ENCODE measurements at regions not wholly inside any gene's neighbourhood (a gene's known extent, or its start where the extent isn't known, plus 50 kb on each side); places are given as distances from the start of the nearest gene placed in this dataset.

- ATAC-seq (no peak), DNase-seq (ENCODE audit: extremely low read depth in 1 of 4, low spot score in 3 of 4) (no peak), FAIRE-seq (no peak)
- no peak overlapping the region for H3K4me2 ChIP-seq (ENCODE audit: insufficient read depth, low read length)
- intact Hi-C loops (cut with micrococcal nuclease) (no loop called here), in situ Hi-C loops (cut with MboI) (no loop called here)
- H4K20me1 ChIP-seq (replicated peaks; ENCODE audit: control insufficient read depth, insufficient read depth, low read length) = no peaks in the 10 kb centered on the region
- H3K4me1 ChIP-seq (replicated peaks in 1 of 2; ENCODE audit: control insufficient read depth in 2 of 2, insufficient read depth in 2 of 2, low read length in 2 of 2) = no peaks in the 10 kb centered on the region
- WGBS (ENCODE audit: insufficient coverage, low coverage, missing lambda C conversion rate) = 0% methylated on average over 1 of the region's 1 CpG
- H3K9ac ChIP-seq (ENCODE audit: insufficient read depth in 1 of 2, low read depth in 2 of 2, low read length in 2 of 2) = no peak overlapping the region
- no peaks in the 10 kb centered on the region for H3K9me1 ChIP-seq (ENCODE audit: control insufficient read depth, insufficient read depth, low read length)
- H3K79me2 ChIP-seq (ENCODE audit: control insufficient read depth, insufficient read depth, low read length) = no peaks in the 10 kb centered on the region
- no peak overlapping the region for H3K27ac ChIP-seq (ENCODE audit: extremely low read depth, low read depth, low read length)
- ChIA-PET CTCF (ENCODE audit: low intra/inter-chr PET ratio) (no interaction called here), POLR2A (no interaction called here)
- H3K4me3 ChIP-seq = no peak overlapping the region
- no peak overlapping the region for H2AFZ ChIP-seq (ENCODE audit: low read depth, low read length)
- no peaks in the 10 kb centered on the region for H3K27me3 ChIP-seq (ENCODE audit: control insufficient read depth in 2 of 2, insufficient read depth in 2 of 2, low read length in 2 of 2)
- H3K36me3 ChIP-seq (ENCODE audit: control insufficient read depth, insufficient read depth, low read length) = no peaks in the 10 kb centered on the region
- BruUV-seq (replicated peaks) = no TSS peak
- 0 out of 2 replicates have a peak, but pooled peaks cover 2% of the 10 kb centered on the region for H3K9me3 ChIP-seq (replicated peaks; ENCODE audit: control insufficient read depth, insufficient read depth, low read depth, low read length)
- TF ChIP-seq THRA (IDR thresholded peaks at IDR 0.05) (no peak), PBX2 (CRISPR knock-in tag; IDR thresholded peaks at IDR 0.05; ENCODE audit: low read depth) (no peak), PBX2 (tag; conservative IDR thresholded peaks at IDR 0.05; ENCODE audit: low read depth) (no peak), HCFC1 (IDR thresholded peaks at IDR 0.05; ENCODE audit: low read depth, low read length) (no peak), CC2D1A (IDR thresholded peaks at IDR 0.05) (no peak), MCM5 (IDR thresholded peaks at IDR 0.05; ENCODE audit: low read depth) (no peak), STAG1 (CRISPR knock-in tag; IDR thresholded peaks at IDR 0.05; ENCODE audit: borderline replicate concordance) (no peak), SMARCA4 (IDR thresholded peaks at IDR 0.05) (no peak), ARNT (IDR thresholded peaks at IDR 0.05) (no peak), FOXK2 (conservative IDR thresholded peaks at IDR 0.05 in 1 of 2, IDR thresholded peaks at IDR 0.05 in 1 of 2; ENCODE audit: low read depth in 2 of 2) (no peak), MLX (CRISPR knock-in tag; conservative IDR thresholded peaks at IDR 0.05) (no peak), TSC22D4 (tag; IDR thresholded peaks at IDR 0.05) (no peak)
Measured at GRCh38 chr1:193434319-193434718, 247.9 kb upstream of the B3GALT2 start.

All from K562 (cell line).